ENCODE measurements at regions not wholly inside any gene's neighbourhood (a gene's known extent, or its start where the extent isn't known, plus 50 kb on each side); places are given as distances from the start of the nearest gene placed in this dataset.
"Not testable (repeated sequence)": the region's sequence is repeated elsewhere in the genome, so short reads cannot be mapped to it uniquely, and the experiment has no call there.

- intact Hi-C loops (cut with DNase I): no loop called here
- DNase-seq (ENCODE audit: low spot score) (no peak), ATAC-seq (no peak)
Measured at GRCh38 chr1:159641221-159641620, 53.6 kb downstream of the APCS start.

GRCh38 chr1:159646687-159647086 is 59.1 kb downstream of the APCS start:
- ATAC-seq (no peak), DNase-seq (ENCODE audit: low spot score) (no peak)
- intact Hi-C loops (cut with DNase I): no loop called here

GRCh38 chr1:159647616-159648015 is 60.0 kb downstream of the APCS start:
- intact Hi-C loops (cut with DNase I): no loop called here
- no peak for ATAC-seq
- no peak for DNase-seq (ENCODE audit: low spot score)

GRCh38 chr1:159652506-159652905 is 61.9 kb downstream of the CRP start:
- DNase-seq (ENCODE audit: low spot score) (no peak), ATAC-seq (no peak)
- intact Hi-C loops (cut with DNase I): loop anchor here (5.0 kb wide), 1 partner anchor 1835 kb away; no protein-coding TSS in a partner anchor

GRCh38 chr1:159653201-159653600 is 61.2 kb downstream of the CRP start:
- no peak for DNase-seq (ENCODE audit: low spot score)
- intact Hi-C loops (cut with DNase I): loop anchor here (5.0 kb wide), 1 partner anchor 1836 kb away; no protein-coding TSS in a partner anchor
- no peak for ATAC-seq

- ATAC-seq; intact Hi-C loops (cut with DNase I); DNase-seq (ENCODE audit: low spot score): not testable (repeated sequence)
Measured at GRCh38 chr1:159657477-159657876, 56.9 kb downstream of the CRP start.

All from sciatic nerve (tissue), 2 donors.